Right renal pelvis (tissue), 4 donors: ENCODE measurements at regions not wholly inside any gene's neighbourhood (a gene's known extent, or its start where the extent isn't known, plus 50 kb on each side); places are given as distances from the start of the nearest gene placed in this dataset.

Source experiments
- DNase-seq, 4 donors: peaks; one replicate each; pipeline ENCODE4 v3.0.0-alpha.2; 2013; ENCODE audit warnings: low read depth in 4 of 4, low spot score in 3 of 4, missing footprints in 1 of 4

DNA sequence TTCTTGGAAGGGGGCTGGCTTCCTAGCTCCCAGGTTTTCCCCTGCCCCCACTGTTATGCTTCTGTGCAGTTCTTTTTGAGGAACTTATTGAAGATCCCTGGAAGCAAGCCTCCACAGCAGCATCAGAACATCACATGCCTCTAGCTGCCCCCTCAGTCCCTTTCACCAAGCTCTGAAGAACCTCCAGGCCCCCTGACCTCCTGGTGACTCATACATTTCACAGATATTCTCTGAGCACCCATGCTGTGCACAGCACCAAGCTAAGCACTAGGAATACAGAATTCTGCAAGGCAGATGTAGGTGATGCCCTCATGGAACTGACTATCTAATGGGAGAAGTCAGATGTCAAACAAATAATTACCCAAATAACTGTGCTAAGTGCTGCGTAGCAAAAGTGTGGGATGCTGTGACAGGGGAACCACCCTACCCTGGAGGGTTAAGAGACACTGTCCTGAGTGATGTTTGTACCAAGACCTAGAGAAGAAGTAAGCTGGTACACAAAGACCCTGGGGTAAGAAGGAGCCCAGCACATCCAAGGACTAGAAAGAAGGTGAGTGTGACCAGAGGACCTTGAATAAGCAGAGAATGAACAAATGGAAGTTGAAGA lies 213.7 kb upstream of the NR4A3 start:
- DNase-seq = no peak

DNA sequence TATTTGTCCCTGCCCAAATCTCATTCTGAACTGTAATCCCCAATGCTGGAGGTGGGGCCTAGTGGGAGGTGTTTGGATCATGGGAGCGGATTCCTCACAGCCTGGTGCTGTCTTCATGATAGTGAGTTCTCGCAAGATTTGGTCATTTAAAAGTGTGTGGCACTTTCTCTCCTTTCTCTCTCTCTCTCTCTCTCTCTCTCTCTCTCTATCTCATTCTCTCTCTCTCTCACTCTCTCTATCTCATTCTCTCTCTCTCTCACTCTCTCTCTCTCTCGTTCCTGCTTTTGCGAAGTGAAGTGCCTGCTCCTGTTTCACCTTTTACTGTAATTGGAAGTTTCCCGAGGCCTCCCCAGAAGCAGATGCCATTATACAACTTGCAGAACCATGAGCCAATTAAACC lies 207.3 kb upstream of the NR4A3 start:
- DNase-seq = no peak

DNA sequence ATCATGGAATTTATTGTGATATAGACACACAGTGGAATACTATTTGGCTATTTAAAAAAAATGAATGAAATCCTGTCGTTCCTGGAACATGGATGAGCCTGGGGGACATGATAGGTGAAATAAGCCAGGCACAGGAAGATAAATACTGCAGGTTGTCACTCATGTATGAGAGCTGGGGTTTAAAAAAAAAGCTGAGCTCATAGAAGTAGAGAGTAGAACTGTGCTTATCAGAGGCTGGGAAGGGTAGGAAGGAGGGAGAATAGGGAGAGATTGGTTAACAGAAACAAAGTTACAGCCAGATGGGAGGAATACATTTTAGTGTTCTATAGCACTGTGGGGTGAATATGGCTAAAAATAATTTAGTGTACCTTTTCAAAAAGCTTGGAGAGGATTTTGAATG lies 200.6 kb upstream of the NR4A3 start:
- DNase-seq = no peak

DNA sequence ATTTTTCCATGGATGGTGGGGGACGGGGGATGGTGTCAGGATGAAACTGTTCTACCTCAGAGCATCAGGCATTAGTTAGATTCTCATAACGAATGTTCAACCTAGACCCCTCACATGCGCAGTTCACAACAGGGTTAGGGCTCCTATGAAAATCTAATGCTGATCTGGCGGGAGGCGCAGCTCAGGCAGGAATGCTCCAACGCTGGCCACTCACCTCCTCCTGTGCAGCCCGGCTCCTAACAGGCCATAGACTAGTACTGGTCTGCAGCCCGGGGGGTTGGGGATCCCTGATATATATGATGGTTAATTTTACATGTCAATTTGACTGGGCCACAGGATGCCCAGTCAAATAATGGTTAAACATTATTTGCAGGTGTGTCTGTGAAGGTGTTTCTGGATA lies 199.0 kb upstream of the NR4A3 start:
- DNase-seq = no peak

DNA sequence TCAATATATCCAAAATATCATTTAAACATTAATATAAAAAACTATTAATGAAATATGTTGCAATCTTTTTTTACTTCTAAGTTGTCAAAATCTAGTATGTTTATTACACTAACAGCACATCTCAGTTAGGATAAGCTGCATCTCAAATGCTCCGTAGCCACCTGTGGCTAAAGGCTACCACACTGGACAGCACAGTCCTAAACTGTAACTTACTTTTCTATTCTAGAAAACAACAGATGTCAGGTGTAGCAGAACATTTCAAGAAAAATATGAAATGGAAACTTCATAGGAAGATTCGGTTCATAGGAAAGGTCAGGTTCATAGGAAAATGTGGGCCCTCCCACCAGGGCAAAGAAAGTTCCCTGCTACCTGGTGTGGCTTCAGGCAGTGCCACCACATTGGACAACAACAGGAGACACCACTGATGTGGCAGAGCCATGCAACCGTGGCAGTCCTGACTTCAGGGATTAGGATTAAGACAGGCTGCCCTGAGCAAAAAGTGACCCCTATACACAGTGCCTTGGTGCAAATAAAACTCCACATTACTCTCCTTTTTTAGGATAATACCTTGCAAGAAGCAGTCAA lies 197.8 kb upstream of the NR4A3 start:
- no peak for DNase-seq

DNA sequence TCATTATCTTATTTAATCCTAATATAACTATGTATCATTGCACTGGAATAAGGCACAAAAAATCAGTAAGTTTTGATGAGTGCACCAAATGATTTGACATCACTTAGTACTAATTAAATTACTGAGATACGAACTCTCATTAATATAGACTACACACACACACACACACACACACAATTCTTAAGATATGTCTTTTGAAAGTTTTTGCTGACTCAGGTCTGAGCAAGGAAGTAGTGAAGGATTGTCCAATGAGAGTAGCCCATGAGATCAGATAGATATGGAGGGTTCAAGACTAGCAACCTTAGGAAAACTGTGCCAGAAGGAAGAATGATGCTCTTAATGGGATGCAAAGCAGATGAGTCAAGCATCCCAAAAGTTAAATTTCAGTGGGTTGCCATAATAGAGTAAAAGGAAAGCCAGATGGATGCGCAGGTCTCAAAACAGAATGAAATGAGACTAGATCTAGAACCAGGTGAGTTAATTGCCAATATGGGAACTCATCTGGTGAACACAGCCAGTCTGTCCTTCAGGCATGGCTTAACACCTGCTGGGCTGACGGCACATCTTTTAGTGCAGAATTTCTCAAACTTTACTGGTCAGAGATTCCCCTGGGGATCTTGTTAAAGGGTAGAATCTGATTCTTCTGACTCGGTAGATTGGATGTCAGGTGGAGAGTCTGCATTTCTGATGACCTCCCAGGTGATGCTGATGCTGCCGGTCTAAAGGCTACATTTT lies 197.0 kb upstream of the NR4A3 start:
- no peak for DNase-seq

DNA sequence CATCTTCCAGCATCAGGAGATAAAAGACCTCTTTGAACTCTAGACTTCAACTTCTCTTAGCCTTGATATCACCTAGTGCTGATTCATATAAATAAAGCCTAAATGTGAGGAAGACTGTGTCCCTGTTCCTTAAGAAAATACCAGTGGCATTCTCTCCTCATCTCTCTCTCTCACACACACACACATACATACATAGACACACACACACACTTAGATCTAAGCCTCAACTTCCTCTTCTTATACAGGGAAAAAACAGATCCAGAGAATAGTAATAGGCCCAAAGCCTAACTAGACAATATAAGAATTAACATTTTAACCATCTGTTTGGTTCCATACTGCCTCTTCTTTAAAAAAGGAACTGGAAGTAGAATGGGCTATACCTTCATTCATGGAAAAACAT lies 195.3 kb upstream of the NR4A3 start:
- no peak for DNase-seq

DNA sequence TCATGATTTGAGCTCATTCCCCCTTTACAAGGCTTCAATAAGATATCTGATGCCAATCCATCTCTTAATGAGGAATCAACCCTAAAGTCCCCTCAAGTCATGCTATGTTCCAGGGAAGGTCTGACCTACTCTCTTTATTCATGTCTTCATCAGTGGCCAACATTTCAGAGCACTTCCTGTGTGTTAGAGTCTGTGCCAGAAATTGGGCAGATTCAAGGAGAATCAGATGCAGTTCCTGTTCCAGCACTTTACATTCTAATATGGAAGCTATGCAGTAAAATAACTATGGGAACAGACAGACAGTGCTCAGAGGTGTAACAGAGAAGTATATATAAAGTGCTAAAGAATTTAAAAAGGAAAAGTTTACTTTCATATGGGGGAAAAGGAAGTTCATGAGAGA lies 193.4 kb upstream of the NR4A3 start:
- no peak for DNase-seq

DNA sequence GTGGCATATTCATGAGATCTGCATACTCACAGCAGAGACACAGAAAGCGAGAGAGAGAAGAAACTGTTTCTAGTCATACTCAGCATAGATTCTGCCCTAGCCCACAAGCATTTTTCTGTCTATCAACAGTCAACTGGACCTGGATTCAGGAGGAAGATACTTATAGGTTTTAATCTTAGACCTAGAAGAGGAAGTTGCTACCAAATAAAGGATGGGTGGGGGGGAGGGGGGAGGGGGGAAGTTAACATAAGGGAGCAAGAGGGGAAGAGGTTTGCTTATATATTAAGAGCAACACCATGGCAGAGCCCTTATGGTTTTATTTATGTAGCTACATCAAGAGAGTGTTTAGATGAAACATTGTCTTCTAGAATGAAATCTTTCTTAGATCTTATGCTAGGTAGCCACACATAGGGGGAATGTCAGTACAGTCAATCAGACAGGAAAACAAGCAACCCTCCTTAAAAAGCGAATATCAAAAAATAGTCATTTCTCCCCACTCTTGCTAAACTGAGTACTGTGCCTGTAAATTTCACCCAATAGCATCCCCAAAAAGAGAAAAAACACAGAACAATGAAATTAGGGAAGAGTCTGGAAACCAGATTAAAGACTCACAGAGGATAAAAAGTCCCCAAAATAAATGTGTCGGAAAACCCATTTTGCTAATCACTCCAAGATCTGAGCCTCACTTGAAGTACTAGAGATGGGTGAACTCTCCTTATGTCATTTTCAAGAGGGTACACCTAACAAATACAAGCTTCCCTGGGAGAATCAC lies 192.7 kb upstream of the NR4A3 start:
- no peak for DNase-seq

DNA sequence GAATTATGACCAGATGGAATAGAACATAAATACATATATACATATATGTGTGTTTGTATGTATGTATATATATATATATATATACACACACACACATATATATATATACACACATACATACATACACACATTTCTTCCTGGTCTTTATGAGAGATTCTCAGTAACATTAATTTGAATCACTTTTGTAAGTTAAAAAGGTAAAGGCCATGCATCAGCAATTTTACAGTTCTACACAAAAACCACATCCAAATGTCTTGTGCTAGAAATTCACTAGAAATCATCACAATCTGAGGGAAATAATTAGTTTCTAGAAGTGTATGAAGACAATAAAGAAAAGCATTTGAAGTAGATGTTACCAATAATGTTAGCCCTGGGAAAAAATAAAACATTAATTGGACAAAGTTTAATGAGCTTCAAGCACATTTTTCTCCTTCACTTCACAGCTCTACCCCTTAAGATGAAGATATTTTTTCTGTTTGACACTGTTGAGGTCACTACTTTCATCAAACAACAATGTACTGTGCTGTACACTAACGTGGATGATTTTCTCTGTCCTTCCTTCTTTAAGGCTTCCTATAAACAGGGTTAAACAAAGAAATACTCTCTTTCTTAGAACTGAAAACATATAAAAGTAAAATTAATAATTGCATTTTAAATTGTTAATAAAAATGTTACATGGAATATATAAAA lies 189.2 kb upstream of the NR4A3 start:
- DNase-seq = no peak

DNA sequence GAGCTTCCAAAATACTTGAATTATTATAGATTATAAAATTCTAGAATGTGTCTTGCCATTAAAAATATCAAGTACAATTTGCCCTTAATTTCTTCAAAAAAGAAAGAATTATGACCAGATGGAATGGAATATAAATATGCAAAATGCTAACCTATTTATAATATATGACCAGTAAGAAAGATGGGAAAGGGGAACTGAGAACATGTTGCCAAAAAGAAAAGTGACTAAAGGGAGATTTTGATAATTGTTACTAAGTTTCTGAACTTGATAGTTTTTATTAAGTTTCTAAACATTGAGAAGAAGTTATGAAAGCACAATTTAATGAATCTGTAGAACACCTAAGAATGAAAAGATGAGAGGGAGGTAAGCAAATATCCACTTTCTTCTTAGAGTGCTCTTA lies 188.4 kb upstream of the NR4A3 start:
- DNase-seq = no peak

DNA sequence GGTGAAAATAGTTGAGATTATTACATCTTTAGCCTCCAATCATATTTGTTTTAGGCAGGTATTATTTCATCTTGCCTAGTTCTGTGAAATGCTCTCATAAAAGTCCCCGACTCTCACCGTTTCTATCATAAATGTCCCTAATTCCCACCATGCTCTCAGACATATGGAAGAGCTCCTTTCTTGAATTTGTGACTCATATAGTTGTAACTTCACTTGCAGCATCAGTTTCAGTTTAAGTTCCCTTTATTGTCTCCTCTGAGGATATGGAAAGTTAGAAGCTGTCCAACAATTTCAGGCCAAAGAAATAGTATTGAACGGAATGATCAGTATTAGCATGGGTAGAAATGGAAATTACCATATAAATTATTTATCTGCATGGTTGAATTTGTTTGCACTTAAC lies 187.5 kb upstream of the NR4A3 start:
- no peak for DNase-seq

DNA sequence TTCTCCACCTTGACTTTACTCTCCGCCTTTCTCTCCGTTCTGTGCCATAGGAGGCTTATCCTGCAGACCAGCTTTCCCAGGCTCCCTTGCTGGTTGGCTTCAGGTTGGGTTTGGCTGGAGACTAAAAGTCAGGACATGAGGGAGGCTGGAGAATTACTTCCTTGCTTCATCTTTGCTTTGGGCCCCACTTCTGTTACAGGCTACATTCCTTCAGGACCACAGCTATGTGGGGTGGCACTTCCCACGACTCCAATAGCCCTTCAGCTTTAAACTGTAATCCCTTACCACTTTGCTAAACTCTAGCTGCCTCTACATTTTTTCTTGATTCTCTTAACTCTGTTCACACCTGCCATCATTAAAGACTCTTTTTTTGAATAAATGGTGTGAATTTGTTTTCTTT lies 186.7 kb upstream of the NR4A3 start:
- no peak for DNase-seq

DNA sequence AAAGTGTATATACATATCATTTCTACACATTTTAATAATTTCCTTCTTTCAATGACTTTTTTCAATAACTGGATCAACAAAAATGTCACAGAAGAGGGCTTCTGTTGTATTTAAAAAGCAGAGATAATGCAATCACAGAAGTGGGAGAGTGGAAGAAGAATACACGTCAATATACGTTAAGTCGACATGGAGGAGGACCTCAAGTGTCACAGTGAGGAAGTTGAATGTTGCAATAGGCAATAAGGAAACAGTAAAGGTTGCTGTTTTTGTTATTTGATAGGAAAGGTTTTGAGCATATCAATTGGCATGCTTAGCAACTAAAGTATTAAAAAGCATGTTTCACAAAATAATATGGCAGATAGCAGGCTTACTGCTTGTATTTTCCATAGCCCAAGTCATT lies 184.0 kb upstream of the NR4A3 start:
- DNase-seq = no peak

DNA sequence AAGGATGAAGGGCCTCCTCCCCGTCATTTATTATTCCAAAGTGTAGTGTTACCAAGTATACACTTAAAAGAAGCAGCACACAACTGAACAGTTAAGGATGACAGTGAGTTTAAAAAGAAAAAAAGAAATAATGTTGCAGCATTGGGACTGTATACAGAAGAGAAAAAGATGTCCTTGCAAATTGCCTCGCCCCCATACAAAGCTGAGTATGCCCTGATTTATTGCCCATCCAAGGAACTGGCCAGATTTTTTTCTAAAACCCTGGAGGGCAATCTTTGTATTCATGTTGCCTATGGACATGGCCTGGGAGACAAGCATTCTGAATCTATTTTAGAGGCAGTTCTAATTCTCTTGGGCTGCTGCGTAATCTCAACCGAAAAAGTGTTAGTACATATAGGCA lies 182.7 kb upstream of the NR4A3 start:
- DNase-seq = no peak

DNA sequence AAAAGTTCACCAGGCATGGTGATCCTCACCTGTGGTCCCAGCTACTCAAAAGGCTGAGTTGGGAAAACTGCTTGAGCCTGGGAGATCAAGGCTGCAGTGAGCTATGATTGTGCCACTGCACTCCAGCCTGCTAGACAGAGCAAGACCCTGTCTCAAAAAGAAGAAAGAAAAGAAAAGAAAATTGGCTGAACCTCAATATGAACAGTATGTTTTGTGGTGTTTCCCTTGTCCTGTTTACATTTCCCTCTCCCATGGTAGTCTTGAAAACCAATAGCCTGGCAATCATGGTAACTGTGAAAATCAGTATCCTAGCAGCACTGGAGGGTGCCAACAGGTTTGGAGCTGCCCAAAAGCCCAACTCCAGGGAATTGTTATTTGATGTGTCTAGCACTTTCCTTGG lies 174.1 kb upstream of the NR4A3 start:
- no peak for DNase-seq

DNA sequence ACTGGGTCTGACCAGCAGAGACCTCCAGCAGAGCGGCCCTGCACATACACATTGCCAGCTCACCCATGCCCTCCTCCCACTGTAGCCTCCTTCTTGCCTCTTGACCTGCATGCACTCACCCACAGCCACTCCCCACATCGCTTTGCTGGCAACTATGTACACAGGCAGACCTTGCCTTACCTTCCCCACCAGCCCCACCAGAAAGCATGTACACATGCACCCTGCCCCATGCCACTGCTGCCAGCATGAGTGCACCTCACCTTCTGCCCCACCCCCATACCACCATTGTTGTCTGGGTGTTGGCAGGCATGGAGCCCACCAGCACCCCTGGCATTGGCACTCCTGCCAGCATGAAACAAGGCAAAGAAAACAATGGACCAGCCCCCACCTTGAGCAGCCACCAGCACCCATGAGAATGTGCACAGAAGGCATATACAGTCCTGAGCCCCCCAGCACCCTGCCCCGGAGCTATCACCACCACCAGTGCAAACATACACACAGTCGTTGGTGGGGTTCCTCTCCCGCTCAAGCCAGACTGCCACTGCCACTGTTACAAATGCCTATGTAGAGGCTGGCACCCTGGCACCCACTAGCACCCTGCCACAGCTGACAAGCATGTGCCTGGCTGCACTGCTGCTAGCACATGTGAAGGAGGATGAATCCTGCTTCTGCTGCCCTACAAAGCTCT lies 171.4 kb upstream of the NR4A3 start:
- DNase-seq = no peak

DNA sequence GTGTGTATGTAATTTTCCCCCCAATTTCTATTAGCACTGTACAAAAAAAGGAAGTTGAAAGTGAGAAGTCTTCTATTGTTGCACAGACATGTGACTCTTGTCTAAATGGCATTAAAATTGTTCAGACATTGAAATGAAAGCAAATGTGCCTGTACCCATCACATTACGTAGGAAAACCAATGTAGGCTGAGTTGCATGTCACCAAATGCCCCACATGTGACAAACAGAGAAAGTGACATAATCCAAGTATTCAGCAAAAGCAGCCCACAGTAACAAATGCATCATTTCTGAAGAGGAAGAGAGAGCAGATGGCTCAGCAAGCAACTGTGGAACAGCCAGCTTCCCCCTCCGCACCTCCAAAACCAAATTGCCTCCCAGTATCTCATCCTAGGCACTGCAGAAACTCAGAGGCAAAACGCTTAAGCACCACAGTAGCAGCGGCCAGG lies 161.5 kb upstream of the NR4A3 start:
- DNase-seq = no peak

DNA sequence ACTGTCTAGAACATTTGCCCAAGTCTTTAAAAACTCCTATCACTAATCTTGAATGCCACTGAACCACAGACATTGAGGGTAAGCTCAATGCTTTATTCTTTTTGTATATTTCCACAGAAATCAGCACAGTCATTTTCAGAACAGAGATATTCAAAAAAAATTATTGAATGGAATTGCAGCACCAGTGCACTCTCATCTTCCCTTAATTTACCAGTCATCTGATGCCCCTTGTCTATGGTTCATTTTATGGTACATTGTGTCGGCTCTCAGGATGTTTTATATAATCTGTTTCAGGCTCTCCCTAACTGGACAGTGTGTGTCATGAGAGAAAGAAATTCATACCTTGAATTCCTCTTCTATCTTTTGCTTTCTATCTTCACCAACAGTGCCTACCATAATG lies 158.4 kb upstream of the NR4A3 start:
- DNase-seq = no peak

DNA sequence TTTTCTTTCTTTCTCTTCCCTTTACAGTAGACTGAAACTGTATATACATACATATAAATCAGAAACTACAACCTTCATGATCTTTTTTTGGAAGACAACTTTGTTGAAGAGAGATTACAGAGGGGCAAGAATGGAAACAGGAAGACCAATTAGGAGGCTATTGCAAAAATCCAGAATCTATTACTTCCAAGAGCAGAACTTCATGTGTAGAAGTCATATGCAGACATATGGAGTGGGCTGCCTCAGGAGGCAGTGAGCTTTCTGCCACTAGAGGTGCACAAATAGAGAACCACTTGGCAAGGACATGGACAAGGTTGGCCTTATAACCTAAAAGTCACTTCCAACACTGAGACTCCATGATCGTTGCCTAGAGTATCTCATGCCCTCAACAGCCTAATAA lies 157.8 kb upstream of the NR4A3 start:
- DNase-seq = no peak
